ENCODE measurements at regions not wholly inside any gene's neighbourhood (a gene's known extent, or its start where the extent isn't known, plus 50 kb on each side); places are given as distances from the start of the nearest gene placed in this dataset.
"Not testable (repeated sequence)": the region's sequence is repeated elsewhere in the genome, so short reads cannot be mapped to it uniquely, and the experiment has no call there.

- no peak for DNase-seq (ENCODE audit: low read depth in 3 of 3)
These were observed 522.4 kb upstream of the NAALADL2 start for GRCh38 chr3:174336784-174337183.

DNA sequence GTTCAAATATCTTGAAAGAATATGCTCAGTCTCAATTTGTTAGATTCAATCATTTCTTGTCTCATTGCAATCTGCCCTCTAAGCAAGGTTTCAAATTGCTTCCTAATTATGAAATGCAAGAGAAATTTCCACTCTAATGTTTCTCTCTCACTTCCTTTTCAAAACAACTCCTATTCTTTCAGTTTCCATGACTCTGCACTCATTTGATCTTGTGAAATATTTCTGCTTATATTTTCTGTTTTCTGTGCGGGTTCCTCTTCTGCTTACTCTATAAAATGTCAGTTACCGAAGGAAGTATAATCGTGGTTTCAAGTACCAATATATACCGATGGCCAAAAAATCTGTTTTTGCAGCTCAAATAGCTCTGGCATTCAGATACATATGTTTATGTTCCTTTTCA, 521.9 kb upstream of the NAALADL2 start:
- DNase-seq (ENCODE audit: low read depth in 3 of 3) = no peak

GRCh38 chr3:174340624-174341587, 518.2 kb upstream of the NAALADL2 start:
- DNase-seq (ENCODE audit: low read depth in 3 of 3) = no peak

DNA sequence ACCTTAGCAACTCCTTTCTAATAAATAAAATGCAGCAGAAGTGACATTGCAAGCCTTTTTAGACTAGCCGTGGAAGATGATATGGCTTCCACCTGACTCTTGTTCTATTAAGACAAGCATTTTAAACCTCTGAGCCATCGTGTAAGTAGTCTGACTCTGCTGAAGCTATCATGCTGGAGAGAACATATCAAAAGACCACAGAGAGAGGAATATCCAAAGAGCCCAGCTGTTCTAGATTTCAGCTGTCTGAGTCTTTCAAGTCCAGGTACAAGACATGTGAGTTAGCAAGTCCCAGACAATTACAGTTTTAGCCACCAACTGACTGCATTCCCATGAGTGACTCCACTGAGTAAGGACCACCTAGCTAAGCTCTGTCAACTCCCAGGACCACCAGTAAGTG, 517.0 kb upstream of the NAALADL2 start:
- DNase-seq (ENCODE audit: low read depth in 3 of 3) = no peak

GRCh38 chr3:174342941-174343501, 516.1 kb upstream of the NAALADL2 start:
- DNase-seq (ENCODE audit: low read depth in 3 of 3) = no peak

DNA sequence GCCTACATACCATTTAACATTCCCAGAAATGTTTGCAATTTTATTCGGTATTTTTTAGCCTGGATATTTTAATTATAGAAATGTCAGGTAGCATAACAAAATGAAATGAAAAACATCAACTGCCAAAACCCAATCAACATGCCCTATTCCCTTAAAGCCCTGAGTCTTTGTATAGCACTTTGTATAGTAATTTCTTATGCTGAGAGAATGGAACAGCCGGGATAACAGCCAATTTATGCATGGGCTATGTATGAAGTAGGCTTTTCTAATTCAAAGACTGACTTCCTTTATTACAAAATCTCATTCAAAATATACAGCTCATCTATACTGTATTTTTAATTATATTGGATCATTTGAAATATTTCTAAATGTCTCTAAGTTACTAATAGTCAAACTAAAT, 513.0 kb upstream of the NAALADL2 start:
- DNase-seq (ENCODE audit: low read depth in 3 of 3) = no peak

- DNase-seq (ENCODE audit: low read depth in 3 of 3) = no peak
These were observed 512.6 kb upstream of the NAALADL2 start for GRCh38 chr3:174346571-174346970.

- no peak for DNase-seq (ENCODE audit: low read depth in 3 of 3)
These were observed 511.5 kb upstream of the NAALADL2 start for GRCh38 chr3:174347474-174348138.

DNA sequence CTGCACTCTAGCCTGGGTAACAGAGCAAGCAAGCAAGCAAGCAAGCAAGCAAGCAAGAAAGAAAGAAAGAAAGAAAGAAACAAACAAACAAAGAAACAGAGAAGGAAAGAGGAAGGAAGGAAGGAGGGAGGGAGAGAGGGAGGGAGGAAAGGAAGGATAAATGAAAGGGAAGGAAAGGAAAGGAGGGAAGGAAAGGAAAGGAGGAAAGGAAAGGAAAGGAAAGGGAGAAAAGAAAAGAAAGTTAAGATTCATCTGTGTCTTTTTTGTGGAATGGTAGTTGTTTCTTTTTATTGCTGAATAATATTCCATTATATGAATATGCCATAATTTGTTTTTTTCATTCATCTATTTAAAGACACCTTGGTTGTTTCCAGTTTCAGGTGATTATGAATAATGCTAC, 506.9 kb upstream of the NAALADL2 start:
- DNase-seq (ENCODE audit: low read depth in 3 of 3) = no peak

DNA sequence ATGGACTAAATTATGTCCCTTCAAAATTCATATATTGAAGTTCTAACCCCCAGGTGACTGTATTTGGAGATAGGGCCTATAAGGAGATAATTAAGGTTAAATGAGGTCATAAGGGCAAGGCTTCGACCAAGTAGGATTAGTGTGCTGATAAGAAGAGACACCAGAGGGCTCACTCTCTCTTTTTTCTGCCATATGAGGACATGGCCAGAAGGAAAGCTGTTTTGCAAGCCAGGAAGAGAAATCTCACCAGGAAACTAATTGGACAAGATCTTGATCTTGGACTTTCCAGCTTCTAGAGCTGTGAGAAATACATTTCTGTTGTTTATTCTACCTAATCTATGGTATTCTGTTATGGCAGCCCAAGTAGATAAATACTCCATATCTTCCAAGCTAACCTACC, 503.6 kb upstream of the NAALADL2 start:
- no peak for DNase-seq (ENCODE audit: low read depth in 3 of 3)

- no peak for DNase-seq (ENCODE audit: low read depth in 3 of 3)
These were observed 502.5 kb upstream of the NAALADL2 start for GRCh38 chr3:174356596-174356995.

- no peak for DNase-seq (ENCODE audit: low read depth in 3 of 3)
These were observed 500.9 kb upstream of the NAALADL2 start for GRCh38 chr3:174358252-174358651.

DNA sequence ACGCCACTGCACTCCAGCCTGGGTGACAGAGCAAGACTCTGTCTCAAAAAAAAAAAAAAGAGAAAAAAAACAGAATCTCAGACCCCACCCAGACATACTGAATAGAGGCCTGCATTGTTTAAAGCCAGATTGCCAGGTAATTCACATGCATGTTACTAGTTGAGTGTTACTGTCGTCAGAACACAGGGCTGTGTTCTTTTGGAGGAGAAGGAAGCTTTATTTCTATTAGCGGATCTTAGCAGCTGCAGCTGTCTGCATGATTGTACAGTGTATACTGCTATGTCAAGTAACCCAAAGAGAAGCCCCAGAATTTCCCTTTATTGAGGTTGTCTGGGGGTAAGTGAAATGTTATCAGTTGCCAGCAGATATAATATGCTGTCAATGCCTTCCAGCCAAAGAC, 496.6 kb upstream of the NAALADL2 start:
- DNase-seq (ENCODE audit: low read depth in 3 of 3) = no peak

GRCh38 chr3:174363256-174363655, 495.9 kb upstream of the NAALADL2 start:
- no peak for DNase-seq (ENCODE audit: low read depth in 3 of 3)

DNA sequence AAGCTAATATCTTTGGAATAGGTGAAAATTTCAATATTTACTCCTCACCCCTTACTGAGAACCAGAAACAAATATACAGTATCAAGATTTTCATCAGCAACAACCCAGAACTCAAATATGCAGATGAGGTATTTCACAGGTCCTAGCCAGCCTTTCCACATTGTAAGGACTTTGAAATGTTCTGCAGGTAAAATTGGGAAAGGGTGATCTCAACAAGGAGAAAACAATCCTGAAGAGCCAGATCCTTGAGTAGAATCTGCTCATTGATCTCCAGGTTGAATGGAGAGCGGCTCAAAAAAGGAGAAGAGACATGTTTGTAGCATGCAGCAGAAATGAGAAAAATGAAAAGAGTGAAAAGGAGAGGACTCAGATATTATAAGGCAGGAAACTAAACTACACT, 493.3 kb upstream of the NAALADL2 start:
- no peak for DNase-seq (ENCODE audit: low read depth in 3 of 3)

DNA sequence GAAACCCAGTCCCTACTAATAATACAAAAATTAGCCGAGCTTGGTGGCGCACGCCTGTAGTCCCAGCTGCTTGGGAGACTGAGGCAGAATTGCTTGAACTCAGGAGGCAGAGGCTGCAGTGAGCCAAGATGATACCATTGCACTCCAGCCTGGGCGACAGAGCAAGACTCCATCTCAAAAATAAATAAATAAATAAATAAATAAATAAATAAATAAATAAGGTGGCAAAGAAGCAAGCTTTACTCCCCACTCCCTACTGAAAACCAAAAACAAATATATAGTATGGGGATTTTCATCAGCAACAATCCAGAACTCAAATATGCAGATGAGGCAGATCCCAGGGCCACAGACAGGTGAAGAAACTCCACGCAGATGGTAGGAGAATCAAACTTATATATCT, 492.2 kb upstream of the NAALADL2 start:
- not testable (repeated sequence) for DNase-seq (ENCODE audit: low read depth in 3 of 3)

DNA sequence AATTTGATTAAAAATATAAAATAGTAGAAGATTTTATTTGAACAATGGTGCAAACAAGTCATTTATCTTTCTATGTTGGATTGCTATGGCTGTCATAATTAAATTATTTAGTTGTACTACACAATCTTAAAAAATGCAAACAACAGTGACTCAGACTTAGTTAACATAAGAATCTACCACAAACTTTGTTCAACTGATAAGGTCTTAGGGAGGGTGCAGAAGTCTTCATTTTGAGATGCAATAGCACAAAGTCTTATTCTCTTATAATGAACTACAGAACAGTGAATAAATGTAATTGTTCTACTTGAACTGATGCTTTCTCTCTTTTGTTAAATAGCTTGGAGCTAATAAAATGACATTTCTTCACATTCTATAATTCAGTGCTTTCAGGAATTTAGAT, 482.8 kb upstream of the NAALADL2 start:
- DNase-seq (ENCODE audit: low read depth in 3 of 3) = no peak

DNA sequence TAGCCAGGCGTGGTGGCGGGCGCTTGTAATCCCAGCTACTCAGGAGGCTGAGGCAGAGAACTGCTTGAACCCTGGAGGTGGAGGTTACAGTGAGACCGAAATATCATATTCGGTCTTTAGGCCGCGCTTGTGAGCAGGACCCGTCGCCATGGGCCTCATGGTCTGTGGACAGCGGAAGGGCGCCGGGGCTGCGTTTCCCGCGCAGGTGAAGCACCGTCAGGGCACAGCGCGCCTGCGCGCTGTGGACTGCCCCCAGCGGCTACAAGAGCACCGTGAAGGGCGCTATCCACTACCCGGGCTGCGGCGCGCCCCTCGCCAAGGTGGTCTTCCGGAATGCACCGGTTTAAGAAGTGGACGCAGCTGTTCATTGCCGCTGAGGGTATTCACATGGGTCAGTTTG, 482.0 kb upstream of the NAALADL2 start:
- DNase-seq (ENCODE audit: low read depth in 3 of 3) = no peak

DNA sequence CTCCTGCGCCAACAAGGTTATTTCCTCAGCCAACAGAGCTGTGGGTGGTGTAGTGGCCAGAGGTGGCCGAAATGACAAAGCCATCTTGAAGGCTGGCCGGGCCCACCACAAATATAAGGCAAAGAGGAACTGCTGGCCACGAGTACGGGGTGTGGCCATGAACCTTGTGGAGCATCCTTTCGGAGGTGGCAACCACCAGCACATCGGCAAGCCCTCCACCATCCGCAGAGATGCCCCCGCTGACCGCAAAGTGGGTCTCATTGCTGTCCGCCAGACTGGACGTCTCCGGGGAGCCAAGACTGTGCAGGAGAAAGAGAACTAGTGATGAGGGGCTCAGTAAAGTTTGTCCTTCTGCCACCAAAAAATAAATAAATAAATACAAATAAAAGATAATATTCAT, 481.4 kb upstream of the NAALADL2 start:
- no peak for DNase-seq (ENCODE audit: low read depth in 3 of 3)

GRCh38 chr3:174382878-174383277, 476.3 kb upstream of the NAALADL2 start:
- no peak for DNase-seq (ENCODE audit: low read depth in 3 of 3)

- no peak for DNase-seq (ENCODE audit: low read depth in 3 of 3)
These were observed 471.4 kb upstream of the NAALADL2 start for GRCh38 chr3:174387736-174388135.

GRCh38 chr3:174397848-174398247, 461.3 kb upstream of the NAALADL2 start:
- no peak for DNase-seq (ENCODE audit: low read depth in 3 of 3)

DNA sequence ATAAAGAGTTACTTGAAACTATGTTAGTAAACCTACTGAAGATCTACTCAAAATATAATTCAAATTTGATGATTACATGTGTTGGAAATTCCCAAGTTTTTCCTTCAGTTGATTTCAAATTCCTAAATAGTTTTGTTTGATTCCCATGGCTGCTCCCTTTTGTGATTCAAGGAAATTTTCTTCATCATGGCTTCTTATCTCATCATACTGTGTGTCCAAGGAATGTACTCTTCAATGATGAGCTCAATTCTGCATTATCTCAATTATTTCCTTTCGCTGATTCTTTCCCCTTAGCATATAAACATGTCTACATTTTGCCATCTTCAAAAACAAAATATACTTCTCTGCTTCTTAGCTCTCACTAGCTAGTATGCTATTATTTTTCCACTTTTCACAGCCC, 460.4 kb upstream of the NAALADL2 start:
- DNase-seq (ENCODE audit: low read depth in 3 of 3) = no peak
